ENCODE measurements at regions not wholly inside any gene's neighbourhood (a gene's known extent, or its start where the extent isn't known, plus 50 kb on each side); places are given as distances from the start of the nearest gene placed in this dataset.

- TF ChIP-seq CTCF (IDR thresholded peaks at IDR 0.05) (no peak), POLR2A (IDR thresholded peaks at IDR 0.05) (no peak), EP300 (IDR thresholded peaks at IDR 0.05) (no peak)
Observed at GRCh38 chr4:107472265-107472948, 247.6 kb downstream of the PAPSS1 start.
